DOHH2 (cell line): ENCODE measurements at regions not wholly inside any gene's neighbourhood (a gene's known extent, or its start where the extent isn't known, plus 50 kb on each side); places are given as distances from the start of the nearest gene placed in this dataset.

Experiments used
- CTCF ChIP-seq: fragments of 200-600 bp; sonication (generic); IDR thresholded peaks from one replicate; pipeline ENCODE4 v1.5.1; 2014; ENCODE audit warnings: antibody characterized with exemption, mild to moderate bottlenecking, low read depth, low read length; ENCODE audit not compliant: poor library complexity, severe bottlenecking
- EZH2phosphoT487 ChIP-seq: fragments of 200-600 bp; sonication (generic); IDR thresholded peaks from 2 replicates; pipeline ENCODE4 v1.6.1; 2017; ENCODE audit warnings: borderline replicate concordance, mild to moderate bottlenecking, antibody characterized with exemption, low read length, moderate library complexity, mixed read lengths

GRCh38 chr4:84219656-84220055 is 279.4 kb downstream of the NKX6-1 start:
- TF ChIP-seq CTCF (no peak), EZH2phosphoT487 (no peak)
